Smooth muscle cell (in vitro differentiated cells): ENCODE measurements at regions not wholly inside any gene's neighbourhood (a gene's known extent, or its start where the extent isn't known, plus 50 kb on each side); places are given as distances from the start of the nearest gene placed in this dataset.
"Not testable (repeated sequence)": the region's sequence is repeated elsewhere in the genome, so short reads cannot be mapped to it uniquely, and the experiment has no call there.

Experiments
- DNase-seq: peaks from one replicate; lab custom pipeline; 2025; ENCODE audit not compliant: unreplicated experiment; lab: John Stamatoyannopoulos, UW
- H2AFZ ChIP-seq: fragments of 200-600 bp; sonication (generic); 2 replicates; pipeline ENCODE4 v1.6.0; 2016; ENCODE audit warnings: antibody characterized with exemption, low read depth, mild to moderate bottlenecking
- H3F3A ChIP-seq: fragments of 200-600 bp; sonication (generic); 2 replicates; pipeline ENCODE4 v1.6.0; 2017; ENCODE audit warnings: antibody characterized with exemption, low read depth
- H3K27ac ChIP-seq: fragments of 200-600 bp; sonication (generic); 2 replicates; pipeline ENCODE4 v1.5.1; 2016; ENCODE audit warnings: low read depth, mild to moderate bottlenecking
- H3K27me3 ChIP-seq: fragments of 200-600 bp; sonication (generic); 2 replicates; pipeline ENCODE4 v1.6.1; 2016; ENCODE audit warnings: low read depth, mild to moderate bottlenecking
- H3K36me3 ChIP-seq: fragments of 200-600 bp; sonication (generic); 2 replicates; pipeline ENCODE4 v1.5.1; 2016; ENCODE audit warnings: low read depth
- H3K4me1 ChIP-seq: fragments of 200-600 bp; sonication (generic); 2 replicates; pipeline ENCODE4 v1.5.1; 2016; ENCODE audit warnings: low read depth
- H3K4me2 ChIP-seq: fragments of 200-600 bp; sonication (generic); 2 replicates; pipeline ENCODE4 v1.6.0; 2016; ENCODE audit warnings: mild to moderate bottlenecking
- H3K4me3 ChIP-seq: fragments of 200-600 bp; sonication (generic); 2 replicates; pipeline ENCODE4 v1.5.1; 2016; ENCODE audit warnings: mild to moderate bottlenecking
- H3K79me2 ChIP-seq: fragments of 200-600 bp; sonication (generic); 2 replicates; pipeline ENCODE4 v1.6.0; 2016; ENCODE audit warnings: low read depth, mild to moderate bottlenecking
- H3K9ac ChIP-seq: fragments of 200-600 bp; sonication (generic); 2 replicates; pipeline ENCODE4 v1.6.0; 2016; ENCODE audit warnings: low read depth
- H3K9me3 ChIP-seq: fragments of 200-600 bp; sonication (generic); replicated peaks from 2 replicates; pipeline ENCODE4 v1.5.1; 2016; ENCODE audit warnings: low read depth
- H4K20me1 ChIP-seq: fragments of 200-600 bp; sonication (generic); 2 replicates; pipeline ENCODE4 v1.6.0; 2016; ENCODE audit warnings: low read depth
- WGBS: methylation state at CpG from one replicate; pipeline ENCODE4 v1.1.7; 2016; ENCODE audit warnings: low lambda C conversion rate; 5-methylcytosine and 5-hydroxymethylcytosine counted together

DNA sequence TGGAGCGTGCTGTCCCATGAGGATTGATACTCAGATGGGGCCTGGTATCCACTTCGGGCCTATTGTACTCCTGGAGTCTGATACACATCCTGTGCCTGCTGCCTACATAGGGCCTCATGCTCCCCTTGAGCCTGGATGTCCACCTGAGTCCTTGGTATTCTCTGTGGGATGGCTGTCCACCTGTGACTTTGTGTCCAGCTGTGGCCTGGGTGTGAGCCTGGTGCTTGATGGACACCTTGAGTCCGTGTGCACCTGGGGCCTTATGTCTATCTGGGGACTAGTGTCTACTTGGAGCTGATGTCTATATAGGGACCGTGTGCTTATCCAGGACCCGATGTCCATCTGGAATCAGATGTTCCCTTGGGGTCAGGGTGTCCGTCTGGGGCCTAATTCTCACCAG, 75.9 kb upstream of the THOC3 start:
- H3K27ac ChIP-seq, H3K27me3 ChIP-seq, H3K9ac ChIP-seq, H4K20me1 ChIP-seq, H3K4me2 ChIP-seq, H3K79me2 ChIP-seq, H3K4me3 ChIP-seq, DNase-seq, H3K36me3 ChIP-seq, H3K4me1 ChIP-seq, H3K9me3 ChIP-seq, H2AFZ ChIP-seq, H3F3A ChIP-seq: not testable (repeated sequence)
- 90% methylated on average over 6 of the region's 6 CpGs for WGBS

- H3K36me3 ChIP-seq, H3K4me2 ChIP-seq, H3K27ac ChIP-seq, H3K4me3 ChIP-seq, H3K79me2 ChIP-seq, H3K4me1 ChIP-seq, H4K20me1 ChIP-seq, H3K9ac ChIP-seq, H3K9me3 ChIP-seq, H2AFZ ChIP-seq, H3K27me3 ChIP-seq, H3F3A ChIP-seq, DNase-seq: not testable (repeated sequence)
- 92% methylated on average over 7 of the region's 10 CpGs for WGBS
Measured at GRCh38 chr5:176044431-176044830, 76.3 kb upstream of the THOC3 start.

DNA sequence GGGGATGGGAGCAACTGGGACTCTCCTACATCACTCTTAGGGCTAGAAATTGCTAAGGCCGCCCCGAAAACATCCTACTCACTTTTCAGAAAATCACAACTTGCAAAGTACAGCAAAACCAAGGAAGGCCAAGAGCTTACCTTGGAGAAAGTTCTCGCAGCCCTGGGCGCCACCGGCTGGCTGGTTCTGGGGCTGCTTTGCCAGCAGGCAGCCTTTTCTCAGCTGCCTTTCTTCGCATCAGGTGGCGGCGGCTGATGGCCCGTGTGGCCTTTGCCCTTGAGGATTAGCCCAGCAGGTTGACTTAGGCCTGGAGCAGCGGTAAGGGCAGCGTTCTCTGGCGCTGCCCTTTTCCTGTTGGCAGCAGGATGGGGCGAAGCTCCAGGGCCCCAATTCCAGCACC, 77.3 kb upstream of the THOC3 start:
- H3K4me2 ChIP-seq, H4K20me1 ChIP-seq, H3K4me3 ChIP-seq, H3K9ac ChIP-seq, DNase-seq, H2AFZ ChIP-seq, H3K9me3 ChIP-seq, H3K27me3 ChIP-seq, H3K79me2 ChIP-seq, H3K27ac ChIP-seq, H3K36me3 ChIP-seq, H3F3A ChIP-seq, H3K4me1 ChIP-seq: not testable (repeated sequence)
- WGBS: 73% methylated on average over 9 of the region's 13 CpGs

DNA sequence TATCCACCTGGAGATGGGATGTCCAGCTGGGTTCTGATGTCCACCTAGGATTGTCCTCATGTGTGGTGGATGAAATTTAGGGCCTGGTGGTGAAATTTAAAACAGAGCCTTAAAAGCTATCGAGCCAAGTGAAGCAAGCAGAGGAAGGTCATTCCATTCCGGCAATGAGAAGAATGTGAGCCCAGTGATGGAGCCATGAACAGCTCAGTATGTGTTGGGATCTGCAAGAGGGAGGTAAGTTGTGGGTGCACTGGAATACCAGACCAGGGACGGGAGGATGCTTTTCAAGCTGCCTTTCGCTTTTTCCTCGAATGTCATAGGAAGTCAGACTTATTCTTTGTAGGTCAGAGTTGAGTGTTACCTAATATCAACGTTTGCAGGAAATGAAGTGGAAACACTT, 80.6 kb upstream of the THOC3 start:
- not testable (repeated sequence) for H3K9ac ChIP-seq, H3K4me2 ChIP-seq, H3K79me2 ChIP-seq, H2AFZ ChIP-seq, H4K20me1 ChIP-seq, H3K27me3 ChIP-seq, H3K4me3 ChIP-seq, H3K4me1 ChIP-seq, DNase-seq, H3K27ac ChIP-seq, H3K9me3 ChIP-seq, H3K36me3 ChIP-seq, H3F3A ChIP-seq
- 89% methylated on average over 6 of the region's 6 CpGs for WGBS

DNA sequence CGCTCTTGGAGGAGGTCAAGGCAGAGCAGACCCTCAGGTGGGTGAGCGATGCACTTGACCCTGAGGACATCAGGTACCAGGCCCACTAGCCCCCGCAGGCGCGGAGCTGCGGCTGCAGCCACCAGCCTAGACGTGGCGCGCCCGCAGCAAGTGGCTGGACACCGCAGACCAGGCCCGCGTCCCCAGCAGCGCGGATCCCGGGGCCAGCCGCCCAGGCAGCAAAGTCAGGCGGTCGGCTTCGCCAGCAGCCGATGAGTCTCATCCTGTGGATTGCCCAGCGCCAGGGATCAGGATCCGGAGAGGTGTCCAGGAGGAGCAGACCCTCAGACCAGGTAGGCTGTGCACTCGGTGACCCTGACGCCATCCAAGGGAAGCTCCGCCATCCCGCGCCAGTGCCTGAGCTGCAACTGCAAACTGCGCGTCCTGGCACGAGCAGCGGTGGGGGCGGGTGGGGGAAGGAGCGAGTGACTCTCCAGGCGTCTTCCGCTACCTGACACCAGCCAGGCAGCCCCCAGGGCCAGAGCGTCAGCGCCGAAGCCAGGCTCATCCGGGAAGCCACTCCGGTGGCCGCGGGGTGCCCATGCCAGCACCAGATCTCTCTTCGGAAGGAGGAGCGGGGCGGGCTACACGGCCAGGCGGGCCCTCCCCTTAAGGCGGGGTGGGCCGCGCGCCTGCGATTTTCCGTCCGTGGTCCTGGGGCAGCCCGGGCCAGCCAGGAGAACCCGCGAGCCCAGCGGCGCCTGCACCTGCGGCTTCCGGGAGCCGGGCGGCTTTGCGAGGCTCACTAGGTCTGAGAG, 92.6 kb upstream of the THOC3 start:
- not testable (repeated sequence) for H3K4me2 ChIP-seq, H3K9me3 ChIP-seq, H3K27ac ChIP-seq, H3K4me1 ChIP-seq, H3K4me3 ChIP-seq, H3K27me3 ChIP-seq, H3K36me3 ChIP-seq, DNase-seq, H3K79me2 ChIP-seq, H4K20me1 ChIP-seq, H3K9ac ChIP-seq, H3F3A ChIP-seq, H2AFZ ChIP-seq
- WGBS: over 99% methylated on average over 11 of the region's 65 CpGs

DNA sequence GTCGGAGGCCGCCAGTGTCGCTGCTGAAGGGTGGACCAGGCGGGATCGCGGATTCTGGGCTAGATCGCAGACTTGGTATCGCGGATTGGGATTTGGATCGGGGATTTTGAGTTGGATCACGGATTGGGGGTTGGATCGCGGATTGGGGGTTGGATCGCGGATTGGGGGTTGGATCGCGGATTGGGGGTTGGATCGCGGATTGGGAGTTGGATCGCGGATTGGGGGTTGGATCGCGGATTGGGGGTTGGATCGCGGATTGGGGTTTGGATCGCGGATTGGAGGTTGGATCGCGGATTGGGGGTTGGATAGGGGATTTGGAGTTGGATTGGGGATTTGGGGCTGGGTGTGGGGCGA, 93.1 kb upstream of the THOC3 start:
- not testable (repeated sequence) for H3K4me1 ChIP-seq, H3F3A ChIP-seq, H3K9ac ChIP-seq, DNase-seq, H3K9me3 ChIP-seq, H3K79me2 ChIP-seq, H3K27ac ChIP-seq, H2AFZ ChIP-seq, H3K27me3 ChIP-seq, H3K36me3 ChIP-seq, H3K4me2 ChIP-seq, H4K20me1 ChIP-seq, H3K4me3 ChIP-seq
- 74% methylated on average over 23 of the region's 30 CpGs for WGBS

GRCh38 chr5:176061660-176062059, 93.5 kb upstream of the THOC3 start:
- H3F3A ChIP-seq: not testable (repeated sequence)

DNA sequence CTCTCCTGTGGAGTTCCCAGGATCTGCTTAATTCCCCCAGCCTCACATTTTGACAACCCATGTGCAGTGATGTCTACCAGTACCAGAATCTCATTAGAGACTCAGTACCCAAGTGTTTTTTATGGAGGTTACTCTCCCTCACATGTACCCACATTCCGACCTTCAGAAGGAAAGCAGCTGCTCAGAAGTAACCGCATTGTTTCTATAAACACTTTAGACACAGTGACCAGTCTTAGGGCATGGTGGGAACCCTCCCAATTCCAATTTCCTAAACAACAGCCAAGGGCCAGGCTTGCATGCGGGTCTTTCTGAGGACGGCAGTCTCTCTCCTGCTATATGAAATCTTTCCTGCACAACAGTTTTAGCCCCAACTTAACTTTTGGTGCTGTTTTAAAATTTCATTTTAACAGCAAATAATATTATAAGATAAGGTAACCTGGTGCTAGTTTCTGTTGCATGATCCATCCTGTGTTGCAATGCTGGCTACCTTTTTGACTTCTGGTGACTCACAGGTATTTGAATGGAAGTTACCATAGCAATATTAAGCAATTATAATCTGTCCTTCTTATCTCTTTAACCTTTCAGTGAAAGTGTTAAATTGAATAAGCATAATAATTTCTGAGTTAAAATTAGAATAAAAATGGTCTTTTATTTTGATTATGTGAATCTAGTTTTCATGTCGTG, 98.3 kb upstream of the THOC3 start:
- not testable (repeated sequence) for DNase-seq, H3K79me2 ChIP-seq, H3K27ac ChIP-seq, H3K4me2 ChIP-seq, H3K4me1 ChIP-seq, H4K20me1 ChIP-seq, H3K9ac ChIP-seq, H3K9me3 ChIP-seq, H3F3A ChIP-seq, H3K4me3 ChIP-seq, H2AFZ ChIP-seq, H3K36me3 ChIP-seq
- 95% methylated on average over 5 of the region's 5 CpGs for WGBS
- peaks cover 14% of the 10 kb centered on the region for H3K27me3 ChIP-seq

More at GRCh38 chr5:176061660-176062059, 93.5 kb upstream of the THOC3 start:
- H3K79me2 ChIP-seq, DNase-seq, H2AFZ ChIP-seq, H3K4me2 ChIP-seq, H3K4me3 ChIP-seq, H3K9me3 ChIP-seq, H4K20me1 ChIP-seq, H3K27ac ChIP-seq, H3K9ac ChIP-seq, H3K36me3 ChIP-seq, H3K4me1 ChIP-seq, H3K27me3 ChIP-seq: not testable (repeated sequence)
- 63% methylated on average over 10 of the region's 21 CpGs for WGBS
